ENCODE measurements at regions not wholly inside any gene's neighbourhood (a gene's known extent, or its start where the extent isn't known, plus 50 kb on each side); places are given as distances from the start of the nearest gene placed in this dataset.

GRCh38 chr18:68445136-68445535 is 269.8 kb downstream of the TMX3 start:
- H3K36me3 ChIP-seq, result no peaks in the 10 kb centered on the region
- H3K9me3 ChIP-seq, result no peaks in the 10 kb centered on the region
- H3K27ac ChIP-seq, result no peak overlapping the region
- 82 to 90% methylated on average over 4 of the region's 4 CpGs for WGBS, 2 donors
- H3K4me1 ChIP-seq, result no peaks in the 10 kb centered on the region
- no peaks in the 10 kb centered on the region for H3K27me3 ChIP-seq
- no peak overlapping the region for H3K4me3 ChIP-seq
- DNase-seq (ENCODE audit: low spot score in 2 of 2), result no peak
- TF ChIP-seq POLR2A (IDR thresholded peaks at IDR 0.05) (no peak), EP300 (IDR thresholded peaks at IDR 0.05) (no peak)

- TF ChIP-seq EP300 (IDR thresholded peaks at IDR 0.05) (no peak), CTCF (IDR thresholded peaks at IDR 0.05) (no peak), POLR2A (IDR thresholded peaks at IDR 0.05) (no peak)
- no peaks in the 10 kb centered on the region for H3K27me3 ChIP-seq
- H3K4me3 ChIP-seq, result no peak overlapping the region
- H3K4me1 ChIP-seq, result peaks cover 0 to 3% (median 0%) of the 10 kb centered on the region in 4 donors
- no peak for DNase-seq (ENCODE audit: low spot score in 2 of 2)
- 80 to 82% methylated on average over 3 of the region's 3 CpGs for WGBS, 2 donors
- no peaks in the 10 kb centered on the region for H3K36me3 ChIP-seq
- H3K27ac ChIP-seq, result no peak overlapping the region
- no peaks in the 10 kb centered on the region for H3K9me3 ChIP-seq
Measured at GRCh38 chr18:68441241-68441640, 273.7 kb downstream of the TMX3 start.

- no peak for DNase-seq (ENCODE audit: low spot score in 2 of 2)
- H3K27me3 ChIP-seq, result no peaks in the 10 kb centered on the region
- TF ChIP-seq EP300 (IDR thresholded peaks at IDR 0.05) (no peak), CTCF (IDR thresholded peaks at IDR 0.05) (no peak), POLR2A (IDR thresholded peaks at IDR 0.05) (no peak)
- no peak overlapping the region for H3K27ac ChIP-seq
- no peak overlapping the region for H3K4me3 ChIP-seq
- peaks cover 0 to 3% (median 0%) of the 10 kb centered on the region in 4 donors for H3K4me1 ChIP-seq
- 81% methylated on average over 6 of the region's 6 CpGs for whole genome bisulfite sequencing, 2 donors
- no peaks in the 10 kb centered on the region for H3K36me3 ChIP-seq
- no peaks in the 10 kb centered on the region for H3K9me3 ChIP-seq
Measured at GRCh38 chr18:68440433-68440832, 274.5 kb downstream of the TMX3 start.

GRCh38 chr18:68439642-68440041 is 275.3 kb downstream of the TMX3 start:
- no peaks in the 10 kb centered on the region for H3K9me3 ChIP-seq
- DNase-seq (ENCODE audit: low spot score in 2 of 2), result no peak
- H3K27ac ChIP-seq, result no peak overlapping the region
- WGBS, 2 donors, result 41 to 49% methylated on average over 4 of the region's 4 CpGs
- H3K4me1 ChIP-seq, result peaks cover 0 to 3% (median 0%) of the 10 kb centered on the region in 4 donors
- no peaks in the 10 kb centered on the region for H3K27me3 ChIP-seq
- H3K36me3 ChIP-seq, result no peaks in the 10 kb centered on the region
- TF ChIP-seq POLR2A (IDR thresholded peaks at IDR 0.05) (no peak), CTCF (IDR thresholded peaks at IDR 0.05) (no peak), EP300 (IDR thresholded peaks at IDR 0.05) (no peak)
- H3K4me3 ChIP-seq, result no peak overlapping the region

- WGBS, 2 donors, result 16 to 20% methylated on average over 2 of the region's 2 CpGs
- Histone ChIP-seq H3K4me3 (no peak overlapping the region), H3K9me3 (no peaks in the 10 kb centered on the region), H3K36me3 (no peaks in the 10 kb centered on the region), H3K27me3 (no peaks in the 10 kb centered on the region), H3K4me1 (peaks cover 0 to 3% (median 0%) of the 10 kb centered on the region in 4 donors), H3K27ac (no peak overlapping the region)
- DNase-seq (ENCODE audit: low spot score in 2 of 2), result no peak
- TF ChIP-seq POLR2A (IDR thresholded peaks at IDR 0.05) (no peak), EP300 (IDR thresholded peaks at IDR 0.05) (no peak), CTCF (IDR thresholded peaks at IDR 0.05) (no peak)
Measured at GRCh38 chr18:68438983-68439382, 275.9 kb downstream of the TMX3 start.

- Histone ChIP-seq H3K4me3 (no peak overlapping the region), H3K9me3 (no peaks in the 10 kb centered on the region), H3K4me1 (peaks cover 0 to 3% (median 0%) of the 10 kb centered on the region in 4 donors), H3K27ac (no peak overlapping the region), H3K36me3 (no peaks in the 10 kb centered on the region), H3K27me3 (no peaks in the 10 kb centered on the region)
- 92 to 94% methylated on average over 3 of the region's 3 CpGs for WGBS, 2 donors
- DNase-seq (ENCODE audit: low spot score in 2 of 2), result no peak
- no peak for TF ChIP-seq POLR2A (IDR thresholded peaks at IDR 0.05)
- TF ChIP-seq EP300 (IDR thresholded peaks at IDR 0.05), result no peak
- no peak for TF ChIP-seq CTCF (IDR thresholded peaks at IDR 0.05)
Measured at GRCh38 chr18:68438536-68438935, 276.4 kb downstream of the TMX3 start.
